22Rv1 (cell line): ENCODE measurements at regions not wholly inside any gene's neighbourhood (a gene's known extent, or its start where the extent isn't known, plus 50 kb on each side); places are given as distances from the start of the nearest gene placed in this dataset.

Source experiments
- ZFX ChIP-seq: fragments of 450-650 bp; IDR thresholded peaks from 2 replicates; pipeline ENCODE4 v1.6.1; 2017; ENCODE audit warnings: antibody characterized with exemption, borderline replicate concordance
- TF ChIP-seq, protein P1 (sequence below): fragments of 450-650 bp; IDR thresholded peaks from 2 replicates; pipeline ENCODE4 v1.5.1; 2017; ENCODE audit warnings: mild to moderate bottlenecking

DNA sequence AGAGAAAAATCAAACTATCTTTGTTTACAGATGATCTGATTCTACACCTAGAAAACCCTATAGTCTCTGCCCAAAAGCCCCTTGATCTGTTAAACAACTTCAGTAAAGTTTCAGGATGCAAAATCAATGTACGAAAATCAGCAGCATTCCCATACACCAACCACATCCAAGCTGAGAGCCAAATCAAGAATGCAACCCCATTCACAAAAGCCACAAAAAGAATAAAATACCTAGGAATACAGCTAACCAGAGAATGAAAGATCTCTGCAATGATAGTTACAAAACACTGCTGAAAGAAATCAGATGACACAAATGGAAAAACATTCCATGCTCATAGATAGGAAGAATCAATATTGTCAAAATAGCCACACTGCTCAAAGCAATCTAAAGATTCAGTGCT lies 265.7 kb downstream of the AEBP2 start:
- TF ChIP-seq, protein P1, sequence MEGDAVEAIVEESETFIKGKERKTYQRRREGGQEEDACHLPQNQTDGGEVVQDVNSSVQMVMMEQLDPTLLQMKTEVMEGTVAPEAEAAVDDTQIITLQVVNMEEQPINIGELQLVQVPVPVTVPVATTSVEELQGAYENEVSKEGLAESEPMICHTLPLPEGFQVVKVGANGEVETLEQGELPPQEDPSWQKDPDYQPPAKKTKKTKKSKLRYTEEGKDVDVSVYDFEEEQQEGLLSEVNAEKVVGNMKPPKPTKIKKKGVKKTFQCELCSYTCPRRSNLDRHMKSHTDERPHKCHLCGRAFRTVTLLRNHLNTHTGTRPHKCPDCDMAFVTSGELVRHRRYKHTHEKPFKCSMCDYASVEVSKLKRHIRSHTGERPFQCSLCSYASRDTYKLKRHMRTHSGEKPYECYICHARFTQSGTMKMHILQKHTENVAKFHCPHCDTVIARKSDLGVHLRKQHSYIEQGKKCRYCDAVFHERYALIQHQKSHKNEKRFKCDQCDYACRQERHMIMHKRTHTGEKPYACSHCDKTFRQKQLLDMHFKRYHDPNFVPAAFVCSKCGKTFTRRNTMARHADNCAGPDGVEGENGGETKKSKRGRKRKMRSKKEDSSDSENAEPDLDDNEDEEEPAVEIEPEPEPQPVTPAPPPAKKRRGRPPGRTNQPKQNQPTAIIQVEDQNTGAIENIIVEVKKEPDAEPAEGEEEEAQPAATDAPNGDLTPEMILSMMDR: no peak
- no peak for TF ChIP-seq ZFX
